ENCODE measurements at regions not wholly inside any gene's neighbourhood (a gene's known extent, or its start where the extent isn't known, plus 50 kb on each side); places are given as distances from the start of the nearest gene placed in this dataset.

- WGBS, 3 donors: 72 to 87% (median 82%) methylated on average over 3 of the region's 3 CpGs
- Histone ChIP-seq H3K9me3 (no peaks in the 10 kb centered on the region), H3K4me1 (peaks cover 5% of the 10 kb centered on the region), H3K36me3 (ENCODE audit: insufficient read depth in 1 of 2, low read depth in 1 of 2) (no peaks in the 10 kb centered on the region), H3K27ac (no peak overlapping the region), H3K27me3 (ENCODE audit: insufficient read depth in 3 of 3, low read length in 2 of 3) (no peaks in the 10 kb centered on the region), H3K4me3 (no peak overlapping the region)
- no peak for TF ChIP-seq CTCF (IDR thresholded peaks at IDR 0.05)
- intact Hi-C loops (cut with DNase I): loop anchor here (5.0 to 10.0 kb wide), 2 partner anchors 44 to 154 kb away; no protein-coding TSS in a partner anchor
- no peak for DNase-seq
- no peak for ATAC-seq
These were observed 166.7 kb upstream of the ZNF521 start for GRCh38 chr18:25518716-25519053.

- no peak for TF ChIP-seq CTCF (IDR thresholded peaks at IDR 0.05)
- no peak overlapping the region for H3K27ac ChIP-seq
- no peak overlapping the region for H3K4me3 ChIP-seq
- DNase-seq: no peak
- no peaks in the 10 kb centered on the region for H3K27me3 ChIP-seq (ENCODE audit: insufficient read depth in 3 of 3, low read length in 2 of 3)
- intact Hi-C loops (cut with DNase I): loop anchor here (5.0 to 10.0 kb wide), 2 partner anchors 44 to 153 kb away; no protein-coding TSS in a partner anchor
- H3K36me3 ChIP-seq (ENCODE audit: insufficient read depth in 1 of 2, low read depth in 1 of 2): no peaks in the 10 kb centered on the region
- no peaks in the 10 kb centered on the region for H3K9me3 ChIP-seq
- 3 to 9% (median 7%) methylated on average over 6 of the region's 6 CpGs for WGBS, 3 donors
- H3K4me1 ChIP-seq: peaks cover 5% of the 10 kb centered on the region
- ATAC-seq: no peak
These were observed 166.1 kb upstream of the ZNF521 start for GRCh38 chr18:25517881-25518715.

- ATAC-seq: peak in 2 of 4 donors; percentile 42 to 53
- Histone ChIP-seq H3K36me3 (ENCODE audit: insufficient read depth in 1 of 2, low read depth in 1 of 2) (no peaks in the 10 kb centered on the region), H3K27ac (peak overlapping the region; percentile 18), H3K4me3 (no peak overlapping the region), H3K27me3 (ENCODE audit: insufficient read depth in 3 of 3, low read length in 2 of 3) (no peaks in the 10 kb centered on the region), H3K9me3 (no peaks in the 10 kb centered on the region), H3K4me1 (peaks cover 5% of the 10 kb centered on the region)
- 41 to 58% (median 46%) methylated on average over 7 of the region's 7 CpGs for WGBS, 3 donors
- no peak for DNase-seq
- intact Hi-C loops (cut with DNase I): loop anchor here (5.0 to 10.0 kb wide), 2 partner anchors 45 to 152 kb away; no protein-coding TSS in a partner anchor
- TF ChIP-seq CTCF (IDR thresholded peaks at IDR 0.05): no peak
These were observed 165.0 kb upstream of the ZNF521 start for GRCh38 chr18:25516747-25517498.

GRCh38 chr18:25516121-25516520 lies 164.2 kb upstream of the ZNF521 start:
- no peaks in the 10 kb centered on the region for H3K27me3 ChIP-seq (ENCODE audit: insufficient read depth in 3 of 3, low read length in 2 of 3)
- no peaks in the 10 kb centered on the region for H3K9me3 ChIP-seq
- TF ChIP-seq CTCF (IDR thresholded peaks at IDR 0.05): no peak
- WGBS, 3 donors: 52 to 78% (median 78%) methylated on average over 5 of the region's 5 CpGs
- H3K4me3 ChIP-seq: no peak overlapping the region
- no peaks in the 10 kb centered on the region for H3K36me3 ChIP-seq (ENCODE audit: insufficient read depth in 1 of 2, low read depth in 1 of 2)
- no peak for ATAC-seq
- no peak for DNase-seq
- H3K4me1 ChIP-seq: peaks cover 5% of the 10 kb centered on the region
- intact Hi-C loops (cut with DNase I): loop anchor here (5.0 to 10.0 kb wide), 2 partner anchors 46 to 151 kb away; no protein-coding TSS in a partner anchor
- H3K27ac ChIP-seq: no peak overlapping the region
